ENCODE measurements at regions not wholly inside any gene's neighbourhood (a gene's known extent, or its start where the extent isn't known, plus 50 kb on each side); places are given as distances from the start of the nearest gene placed in this dataset.
"Not testable (repeated sequence)": the region's sequence is repeated elsewhere in the genome, so short reads cannot be mapped to it uniquely, and the experiment has no call there.

GRCh38 chr7:52616552-52616951 lies 418.9 kb upstream of the POM121L12 start:
- no peak overlapping the region for H3K4me3 ChIP-seq (ENCODE audit: low read depth, low read length)

- H3K4me3 ChIP-seq (ENCODE audit: low read depth, low read length), result no peak overlapping the region
These were observed 420.3 kb upstream of the POM121L12 start for GRCh38 chr7:52615021-52615695.

GRCh38 chr7:52609511-52609910 lies 425.9 kb upstream of the POM121L12 start:
- no peak overlapping the region for H3K4me3 ChIP-seq (ENCODE audit: low read depth, low read length)

GRCh38 chr7:52592698-52593097 lies 442.7 kb upstream of the POM121L12 start:
- H3K4me3 ChIP-seq (ENCODE audit: low read depth, low read length), result no peak overlapping the region

GRCh38 chr7:52586704-52587103 lies 448.7 kb upstream of the POM121L12 start:
- H3K4me3 ChIP-seq (ENCODE audit: low read depth, low read length), result no peak overlapping the region

GRCh38 chr7:52584041-52584440 lies 451.4 kb upstream of the POM121L12 start:
- no peak overlapping the region for H3K4me3 ChIP-seq (ENCODE audit: low read depth, low read length)

GRCh38 chr7:52573141-52573540 lies 462.3 kb upstream of the POM121L12 start:
- H3K4me3 ChIP-seq (ENCODE audit: low read depth, low read length), result not testable (repeated sequence)

GRCh38 chr7:52571026-52571425 lies 464.4 kb upstream of the POM121L12 start:
- H3K4me3 ChIP-seq (ENCODE audit: low read depth, low read length), result no peak overlapping the region

- no peak overlapping the region for H3K4me3 ChIP-seq (ENCODE audit: low read depth, low read length)
These were observed 466.3 kb upstream of the POM121L12 start for GRCh38 chr7:52569151-52569550.

- no peak overlapping the region for H3K4me3 ChIP-seq (ENCODE audit: low read depth, low read length)
These were observed 469.5 kb upstream of the POM121L12 start for GRCh38 chr7:52565974-52566373.

- H3K4me3 ChIP-seq (ENCODE audit: low read depth, low read length), result no peak overlapping the region
These were observed 479.6 kb upstream of the POM121L12 start for GRCh38 chr7:52555805-52556204.

GRCh38 chr7:52547308-52547910 lies 488.0 kb upstream of the POM121L12 start:
- no peak overlapping the region for H3K4me3 ChIP-seq (ENCODE audit: low read depth, low read length)

- H3K4me3 ChIP-seq (ENCODE audit: low read depth, low read length), result not testable (repeated sequence)
These were observed 494.2 kb upstream of the POM121L12 start for GRCh38 chr7:52541198-52541765.

- no peak overlapping the region for H3K4me3 ChIP-seq (ENCODE audit: low read depth, low read length)
These were observed 495.4 kb upstream of the POM121L12 start for GRCh38 chr7:52540041-52540440.

GRCh38 chr7:52539414-52539813 lies 496.0 kb upstream of the POM121L12 start:
- no peak overlapping the region for H3K4me3 ChIP-seq (ENCODE audit: low read depth, low read length)

- H3K4me3 ChIP-seq (ENCODE audit: low read depth, low read length), result no peak overlapping the region
These were observed 498.4 kb upstream of the POM121L12 start for GRCh38 chr7:52537051-52537450.

GRCh38 chr7:52525772-52526341 lies 509.6 kb upstream of the POM121L12 start:
- no peak overlapping the region for H3K4me3 ChIP-seq (ENCODE audit: low read depth, low read length)

GRCh38 chr7:52518869-52519268 lies 516.6 kb upstream of the POM121L12 start:
- H3K4me3 ChIP-seq (ENCODE audit: low read depth, low read length), result no peak overlapping the region

- H3K4me3 ChIP-seq (ENCODE audit: low read depth, low read length), result no peak overlapping the region
These were observed 522.8 kb upstream of the POM121L12 start for GRCh38 chr7:52512656-52513055.

GRCh38 chr7:52507546-52508255 lies 527.7 kb upstream of the POM121L12 start:
- no peak overlapping the region for H3K4me3 ChIP-seq (ENCODE audit: low read depth, low read length)

GRCh38 chr7:52506325-52506724 lies 529.1 kb upstream of the POM121L12 start:
- H3K4me3 ChIP-seq (ENCODE audit: low read depth, low read length), result no peak overlapping the region

Data from iPS-11a (cell line).